ENCODE measurements at regions not wholly inside any gene's neighbourhood (a gene's known extent, or its start where the extent isn't known, plus 50 kb on each side); places are given as distances from the start of the nearest gene placed in this dataset.

- Mint-ChIP-seq H3K9me3 (no peaks in the 10 kb centered on the region; a peak in 1 of 5 replicates), H3K4me3 (no peak overlapping the region), H3K36me3 (ENCODE audit: insufficient read depth in 1 of 3, low read depth in 3 of 3) (no peaks in the 10 kb centered on the region), H3K27ac (no peak overlapping the region), H3K27me3 (ENCODE audit: low read depth) (peaks cover 3% of the 10 kb centered on the region), H3K4me1 (peaks cover 2 to 5% of the 10 kb centered on the region in 2 experiments; a peak in 2 of 4 replicates)
- Histone ChIP-seq H4K91ac (ENCODE audit: insufficient read length, low read depth, low read length) (no peak overlapping the region), H2AK5ac (ENCODE audit: insufficient read length, low read length) (no peak overlapping the region), H3K9ac (ENCODE audit: extremely low read depth, insufficient read length, low read length) (no peak overlapping the region), H3T11ph (ENCODE audit: low read length) (no peak overlapping the region), H3K4me2 (ENCODE audit: insufficient read depth, insufficient read length, low read length) (no peak overlapping the region), H3K56ac (ENCODE audit: insufficient read length, low read depth, low read length) (no peak overlapping the region), H3K4ac (ENCODE audit: low read depth, low read length) (no peak overlapping the region), H3K9me3 (ENCODE audit: control insufficient read depth, low read depth, low read length) (no peaks in the 10 kb centered on the region), H2BK15ac (ENCODE audit: low read depth, low read length) (no peak overlapping the region), H3K79me1 (ENCODE audit: insufficient read depth, low read depth, low read length, poor library complexity, severe bottlenecking) (no peaks in the 10 kb centered on the region), H3K23me2 (ENCODE audit: insufficient read length, low read depth, low read length, poor library complexity, severe bottlenecking) (no peaks in the 10 kb centered on the region), H4K8ac (replicated peaks; ENCODE audit: insufficient read length, low read depth, low read length) (no peak overlapping the region), H3K27me3 (ENCODE audit: insufficient read depth, low read length) (no peaks in the 10 kb centered on the region), H3K27ac (ENCODE audit: insufficient read length, low read depth, low read length) (no peak overlapping the region), H2BK120ac (ENCODE audit: low read depth, low read length, poor library complexity, severe bottlenecking) (no peak overlapping the region), H2BK20ac (ENCODE audit: low read depth, low read length, poor library complexity, severe bottlenecking) (no peak overlapping the region), H3K23ac (ENCODE audit: insufficient read length, low read depth, low read length) (no peak overlapping the region), H2BK5ac (ENCODE audit: insufficient read length, low read length) (no peak overlapping the region), H3K14ac (ENCODE audit: insufficient read depth, low read length) (no peak overlapping the region), H2AFZ (ENCODE audit: low read length) (no peak overlapping the region), H4K20me1 (ENCODE audit: control insufficient read depth, insufficient read depth, insufficient read length) (no peaks in the 10 kb centered on the region), H3K4me1 (ENCODE audit: insufficient read depth, low read length) (no peaks in the 10 kb centered on the region), H3K79me2 (ENCODE audit: insufficient read depth, low read length) (no peaks in the 10 kb centered on the region), H4K5ac (ENCODE audit: insufficient read length, low read depth, low read length) (no peak overlapping the region), H2BK12ac (ENCODE audit: insufficient read length, low read depth, low read length) (no peak overlapping the region), H3K18ac (ENCODE audit: insufficient read length, low read depth, low read length) (no peak overlapping the region)
- DNase-seq: no peak
- TF ChIP-seq CTCF (conservative IDR thresholded peaks at IDR 0.05): no peak
- no CpG with 5 or more reads among the region's 2 CpGs for WGBS (ENCODE audit: extremely low coverage, insufficient read length, low lambda C conversion rate)
Observed at GRCh38 chr6:6919173-6919572, 188.6 kb upstream of the RREB1 start.
